GM12878 (cell line): ENCODE measurements at regions not wholly inside any gene's neighbourhood (a gene's known extent, or its start where the extent isn't known, plus 50 kb on each side); places are given as distances from the start of the nearest gene placed in this dataset.

Experiments
- ATAC-seq: fragments of 200-7000 bp; cut with Tn5 transposase; 3 replicates; pipeline ENCODE4 v1.9.1; 2020; ENCODE audit warnings: mild to moderate bottlenecking, moderate library complexity
- BruUV-seq: library from RNA; stranded (reverse); fragments of 400-500 nt; replicated peaks from 2 replicates; lab custom pipeline; 2021; lab: Mats Ljungman, UMichigan
- CTCF ChIA-PET: fragments of 300-600 bp; sonication (Branson Sonifier 250); formaldehyde crosslinking; extraction: SDS; loops from one replicate; lab custom pipeline; 2021; ENCODE audit warnings: inconsistent platforms; lab: Yijun Ruan, JAX
- POLR2A ChIA-PET: fragments of 350-600 bp; formaldehyde crosslinking; extraction: SDS; loops from one replicate; lab custom pipeline; 2021; ENCODE audit warnings: inconsistent platforms; lab: Charles Lee
- RAD21 ChIA-PET: fragments of 300-600 bp; sonication (Branson Sonifier 250); formaldehyde crosslinking; loops from one replicate; lab custom pipeline; 2023; ENCODE audit warnings: antibody characterized with exemption; ENCODE audit not compliant: unreplicated experiment; lab: Charles Lee
- SMC1A ChIA-PET: fragments of 300-600 bp; sonication (Branson Sonifier 250); formaldehyde crosslinking; loops from one replicate; lab custom pipeline; 2023; ENCODE audit not compliant: unreplicated experiment, uncharacterized antibody; lab: Charles Lee
- DNase-seq: peaks from one replicate; pipeline ENCODE4 v3.0.0-alpha.2; 2011; ENCODE audit warnings: low read depth, low spot score
- FAIRE-seq: peaks from 3 replicates; lab custom pipeline; 2011; peaks lifted over from hg19 to GRCh38; lab: Jason Lieb, UNC
- H2AFZ ChIP-seq: 2 replicates; pipeline ENCODE4 v1.6.0; 2011; ENCODE audit warnings: low read depth, low read length, control low read depth; ENCODE audit not compliant: control insufficient read depth
- H3K27ac ChIP-seq: 2 replicates; pipeline ENCODE4 v1.5.1; 2011; ENCODE audit warnings: control low read depth; ENCODE audit not compliant: control insufficient read depth, insufficient read depth
- H3K27me3 ChIP-seq, 2 experiments: replicated peaks in 1 of 2; 2 replicates each; pipeline versions ENCODE4 v1.6.0 to v1.6.1; 2011; ENCODE audit warnings: low read length in 1 of 2; ENCODE audit not compliant: control insufficient read depth in 2 of 2, insufficient read depth in 2 of 2
- H3K36me3 ChIP-seq, 2 experiments: 2 replicates each; pipeline ENCODE4 v1.5.1; 2011; ENCODE audit warnings: low read length in 1 of 2; ENCODE audit not compliant: control insufficient read depth in 2 of 2, insufficient read depth in 2 of 2
- H3K4me1 ChIP-seq: 2 replicates; pipeline ENCODE4 v1.6.1; 2011; ENCODE audit warnings: mild to moderate bottlenecking, low read length, moderate library complexity, mixed read lengths; ENCODE audit not compliant: control insufficient read depth, insufficient read depth
- H3K4me2 ChIP-seq: 2 replicates; pipeline ENCODE4 v1.6.0; 2011; ENCODE audit warnings: control low read depth; ENCODE audit not compliant: control insufficient read depth, insufficient read depth
- H3K4me3 ChIP-seq: fragments of 200-600 bp; sonication (generic); 2 replicates; pipeline ENCODE4 v1.5.1; 2016
- H3K79me2 ChIP-seq: 2 replicates; pipeline ENCODE4 v1.6.0; 2011; ENCODE audit warnings: low read length; ENCODE audit not compliant: control insufficient read depth, insufficient read depth
- H3K9ac ChIP-seq: 2 replicates; pipeline ENCODE4 v1.8.0; 2011; ENCODE audit warnings: low read length, control low read depth, mixed read lengths; ENCODE audit not compliant: control insufficient read depth, insufficient read depth
- H3K9me3 ChIP-seq: replicated peaks from 3 replicates; pipeline ENCODE4 v1.5.1; 2011; ENCODE audit warnings: mild to moderate bottlenecking, low read length; ENCODE audit not compliant: control insufficient read depth, insufficient read depth
- H4K20me1 ChIP-seq: 2 replicates; pipeline ENCODE4 v1.6.0; 2011; ENCODE audit not compliant: control insufficient read depth, insufficient read depth
- ASH2L ChIP-seq: fragments of 300-600, 200-600 bp; sonication (generic); IDR thresholded peaks from 2 replicates; pipeline ENCODE4 v1.6.1; 2017; ENCODE audit warnings: low read depth, mild to moderate bottlenecking, borderline replicate concordance
- BCL3 ChIP-seq: IDR thresholded peaks from 2 replicates; pipeline ENCODE4 v1.6.1; 2011; ENCODE audit warnings: borderline replicate concordance, low read depth, mild to moderate bottlenecking, moderate library complexity, low read length; ENCODE audit not compliant: insufficient read depth, poor library complexity, severe bottlenecking
- CEBPB ChIP-seq, 2 experiments: fragments of 150-350 bp in 1 of 2; IDR thresholded peaks; 2 replicates each; pipeline ENCODE4 v1.6.1; 2012 to 2014; ENCODE audit warnings: low read depth in 2 of 2, low read length in 2 of 2, borderline replicate concordance in 1 of 2, inconsistent platforms in 1 of 2
- EZH2 ChIP-seq: IDR thresholded peaks from 2 replicates; pipeline ENCODE4 v1.6.1; 2012; ENCODE audit warnings: low read depth, mild to moderate bottlenecking, control low read depth, inconsistent platforms, low read length, borderline replicate concordance; ENCODE audit not compliant: control insufficient read depth
- FOXM1 ChIP-seq: IDR thresholded peaks from 2 replicates; pipeline ENCODE4 v1.6.1; 2012; ENCODE audit warnings: low read depth, mild to moderate bottlenecking, inconsistent platforms, low read length, moderate library complexity
- HDGF ChIP-seq: fragments of 450-650 bp; IDR thresholded peaks from 2 replicates; pipeline ENCODE4 v1.6.1; 2016; ENCODE audit warnings: antibody characterized with exemption
- IRF3 ChIP-seq: fragments of 450-650 bp; IDR thresholded peaks from 2 replicates; pipeline ENCODE4 v1.6.1; 2014; ENCODE audit warnings: mild to moderate bottlenecking
- MLLT1 ChIP-seq: fragments of 450-650 bp; IDR thresholded peaks from 2 replicates; pipeline ENCODE4 v1.6.1; 2016; ENCODE audit warnings: mild to moderate bottlenecking
- MTA2 ChIP-seq: fragments of 450-650 bp; IDR thresholded peaks from 2 replicates; pipeline ENCODE4 v1.6.1; 2016; ENCODE audit warnings: low read depth, mild to moderate bottlenecking, moderate library complexity
- PAX5 ChIP-seq: IDR thresholded peaks from 2 replicates; pipeline ENCODE4 v1.6.1; 2011; ENCODE audit warnings: low read depth, low read length, borderline replicate concordance
- POLR2AphosphoS2 ChIP-seq: IDR thresholded peaks from 2 replicates; pipeline ENCODE4 v1.6.1; 2011; ENCODE audit warnings: low read depth, mild to moderate bottlenecking, low read length, improper control_type of control experiment, moderate library complexity
- TCF7 ChIP-seq: IDR thresholded peaks from 2 replicates; pipeline ENCODE4 v1.6.1; 2014; ENCODE audit warnings: antibody characterized with exemption, borderline replicate concordance
- YBX1 ChIP-seq: fragments of 450-650 bp; IDR thresholded peaks from 2 replicates; pipeline ENCODE4 v1.6.1; 2016; ENCODE audit warnings: antibody characterized with exemption
- ZNF687 ChIP-seq: fragments of 450-650 bp; IDR thresholded peaks from 2 replicates; pipeline ENCODE4 v1.6.1; 2017; ENCODE audit warnings: mild to moderate bottlenecking, moderate library complexity
- ZSCAN29 ChIP-seq: fragments of 450-650 bp; IDR thresholded peaks from 2 replicates; pipeline ENCODE4 v1.6.1; 2017; ENCODE audit warnings: mild to moderate bottlenecking, moderate library complexity
- WGBS: methylation state at CpG from one replicate; pipeline ENCODE4 v1.1.6; 2016; ENCODE audit warnings: low lambda C conversion rate; ENCODE audit not compliant: insufficient replicate concordance, insufficient coverage; ENCODE audit errors: missing lambda C conversion rate; 5-methylcytosine and 5-hydroxymethylcytosine counted together
- in situ Hi-C: fragments of 300-500 bp; cut with MboI; formaldehyde crosslinking; loops from 9 replicates; pipeline ENCODE4 v1.14.3; 2018; ENCODE audit warnings: mixed read lengths
- intact Hi-C: fragments of 100-400 bp; cut with micrococcal nuclease; formaldehyde crosslinking; loops from one replicate; pipeline ENCODE4 v1.14.2; 2022; ENCODE audit not compliant: unreplicated experiment

- TF ChIP-seq MLLT1, result no peak
- no peak for TF ChIP-seq CEBPB (IDR thresholded peaks at IDR 0.05; ENCODE audit: borderline replicate concordance in 1 of 2, low read depth in 2 of 2, low read length in 2 of 2)
- TF ChIP-seq IRF3, result no peak
- no peak for TF ChIP-seq TCF7
- no peak for TF ChIP-seq EZH2
- no peak for TF ChIP-seq FOXM1
- TF ChIP-seq, all 136 proteins: peak for 0
Observed at GRCh38 chr13:24083722-24084421, 76.6 kb upstream of the SPATA13 start (continued).

- DNase-seq (no peak), ATAC-seq (no peak), FAIRE-seq (no peak)
- peaks cover 0 to 3% of the 10 kb centered on the region in 2 experiments; a peak in 2 of 4 replicates for H3K27me3 ChIP-seq
- no peak overlapping the region for H3K9ac ChIP-seq
- POLR2A ChIA-PET, result no interaction called here
- H3K79me2 ChIP-seq, result no peaks in the 10 kb centered on the region
- no peak overlapping the region for H3K4me2 ChIP-seq
- H2AFZ ChIP-seq, result no peak overlapping the region
- RAD21 ChIA-PET, result no interaction called here
- no peak overlapping the region for H3K27ac ChIP-seq
- SMC1A ChIA-PET, result no interaction called here
- intact Hi-C loops, result no loop called here
- BruUV-seq, result no TSS peak
- no peaks in the 10 kb centered on the region for H3K4me1 ChIP-seq
- CTCF ChIA-PET, result no interaction called here
- in situ Hi-C loops, result no loop called here
- H3K9me3 ChIP-seq, result no peaks in the 10 kb centered on the region
- H4K20me1 ChIP-seq, result no peaks in the 10 kb centered on the region
- WGBS, result 32% methylated on average over 4 of the region's 4 CpGs
- no peaks in the 10 kb centered on the region for H3K36me3 ChIP-seq
- no peak overlapping the region for H3K4me3 ChIP-seq
- TF ChIP-seq ASH2L (no peak), ZSCAN29 (no peak), HDGF (no peak), ZNF687 (no peak), EZH2 (no peak), BCL3 (no peak), YBX1 (no peak), POLR2AphosphoS2 (no peak), PAX5 (no peak), MTA2 (no peak)
Observed at GRCh38 chr13:24085662-24086061, 74.9 kb upstream of the SPATA13 start.
